Activated CD4-positive, alpha-beta T cell treated with anti-CD3 and anti-CD28 coated beads, Interleukin-2, amount 50 U/mL, for 24 hours (primary cell): ENCODE measurements at regions not wholly inside any gene's neighbourhood (a gene's known extent, or its start where the extent isn't known, plus 50 kb on each side); places are given as distances from the start of the nearest gene placed in this dataset.

Experiments
- DNase-seq, 2 donors: peaks; one replicate each; pipeline ENCODE4 v3.0.0-alpha.2; 2020; ENCODE audit warnings: low read depth in 1 of 2, low spot score in 1 of 2

- peak in 1 of 2 donors; percentile 36 for DNase-seq
These were observed 133.4 kb downstream of the INSIG2 start for GRCh38 chr2:118221536-118222272.

- no peak for DNase-seq
These were observed 131.3 kb downstream of the INSIG2 start for GRCh38 chr2:118219611-118220010.

- no peak for DNase-seq
These were observed 128.0 kb downstream of the INSIG2 start for GRCh38 chr2:118216224-118216623.

- no peak for DNase-seq
These were observed 121.5 kb downstream of the INSIG2 start for GRCh38 chr2:118209727-118210126.

GRCh38 chr2:118207889-118208288 lies 119.6 kb downstream of the INSIG2 start:
- DNase-seq, result no peak

GRCh38 chr2:118202707-118203303 lies 114.5 kb downstream of the INSIG2 start:
- DNase-seq, result peak in 1 of 2 donors; percentile 42

GRCh38 chr2:118198268-118198667 lies 110.0 kb downstream of the INSIG2 start:
- DNase-seq, result no peak

- DNase-seq, result no peak
These were observed 108.9 kb downstream of the INSIG2 start for GRCh38 chr2:118197011-118197675.

GRCh38 chr2:118190474-118190873 lies 102.2 kb downstream of the INSIG2 start:
- no peak for DNase-seq

GRCh38 chr2:118186858-118187254 lies 98.6 kb downstream of the INSIG2 start:
- DNase-seq, result no peak

- peak; percentile 71 to 83 for DNase-seq
These were observed 98.0 kb downstream of the INSIG2 start for GRCh38 chr2:118186110-118186857.

- peak; percentile 21 to 40 for DNase-seq
These were observed 97.2 kb downstream of the INSIG2 start for GRCh38 chr2:118185210-118186109.

GRCh38 chr2:118183381-118183780 lies 95.1 kb downstream of the INSIG2 start:
- DNase-seq, result no peak

- no peak for DNase-seq
These were observed 91.2 kb downstream of the INSIG2 start for GRCh38 chr2:118179445-118179844.

- no peak for DNase-seq
These were observed 89.6 kb downstream of the INSIG2 start for GRCh38 chr2:118177884-118178283.

- DNase-seq, result no peak
These were observed 89.0 kb downstream of the INSIG2 start for GRCh38 chr2:118177318-118177717.

GRCh38 chr2:118176601-118177000 lies 88.3 kb downstream of the INSIG2 start:
- no peak for DNase-seq

- DNase-seq, result no peak
These were observed 83.3 kb downstream of the INSIG2 start for GRCh38 chr2:118171546-118171945.

- no peak for DNase-seq
These were observed 81.2 kb downstream of the INSIG2 start for GRCh38 chr2:118169359-118170005.

- no peak for DNase-seq
These were observed 80.3 kb downstream of the INSIG2 start for GRCh38 chr2:118168615-118169014.
